ENCODE measurements at regions not wholly inside any gene's neighbourhood (a gene's known extent, or its start where the extent isn't known, plus 50 kb on each side); places are given as distances from the start of the nearest gene placed in this dataset.

GRCh38 chr5:24196789-24197188, 448.0 kb downstream of the CDH10 start:
- TF ChIP-seq CTCF (IDR thresholded peaks at IDR 0.05; ENCODE audit: low read depth, low read length) (no peak), POLR2A (IDR thresholded peaks at IDR 0.05; ENCODE audit: extremely low read depth, insufficient read length) (no peak)
